A549 (cell line): ENCODE measurements at regions not wholly inside any gene's neighbourhood (a gene's known extent, or its start where the extent isn't known, plus 50 kb on each side); places are given as distances from the start of the nearest gene placed in this dataset.

Source experiments
- ATAC-seq, 2 experiments: fragments of 200-7000 bp in 1 of 2; fragments of >200 bp in 1 of 2; cut with Nextera tagmentation in 1 of 2; cut with Tn5 transposase in 1 of 2; 3 replicates each; pipeline versions ENCODE4 v1.8.0 to v1.9.1; 2018 to 2020; ENCODE audit warnings: mild to moderate bottlenecking in 1 of 2, moderate library complexity in 1 of 2
- CTCF ChIA-PET: fragments of 300-600 bp; sonication (Branson Sonifier 250); formaldehyde crosslinking; extraction: SDS; loops from one replicate; lab custom pipeline; 2021; ENCODE audit warnings: antibody characterized with exemption, inconsistent platforms; lab: Yijun Ruan, JAX
- POLR2A ChIA-PET: fragments of 350-600 bp; formaldehyde crosslinking; extraction: SDS; loops from one replicate; lab custom pipeline; 2021; ENCODE audit warnings: antibody characterized with exemption, inconsistent platforms; lab: Yijun Ruan, JAX
- DNase-seq, 2 experiments: peaks; one replicate each; pipeline versions ENCODE4 v3.0.0 to v3.0.0-alpha.2; 2011 to 2016; ENCODE audit warnings: low read depth in 1 of 2, low spot score in 1 of 2
- FAIRE-seq: peaks from 2 replicates; lab custom pipeline; 2011; peaks lifted over from hg19 to GRCh38; lab: Jason Lieb, UNC
- H3K27ac ChIP-seq, 2 experiments: fragments of >200 bp; sonication (Bioruptor Twin); formaldehyde crosslinking; 3 replicates each; pipeline ENCODE4 v1.5.1; 2016 to 2017
- H3K4me1 ChIP-seq: fragments of >200 bp; sonication (Bioruptor Twin); formaldehyde crosslinking; 3 replicates; pipeline ENCODE4 v1.6.1; 2016
- H3K4me2 ChIP-seq: fragments of >200 bp; sonication (Bioruptor Twin); formaldehyde crosslinking; 3 replicates; pipeline ENCODE4 v1.6.1; 2016
- H3K4me3 ChIP-seq: fragments of >200 bp; sonication (Bioruptor Twin); formaldehyde crosslinking; 3 replicates; pipeline ENCODE4 v1.5.1; 2016
- H3K9me3 ChIP-seq: fragments of >200 bp; sonication (Bioruptor Twin); formaldehyde crosslinking; 3 replicates; pipeline ENCODE4 v1.6.1; 2016
- ATOH8 ChIP-seq: fragments of 250-450 bp; sonication (Bioruptor Pico); IDR thresholded peaks from 2 replicates; pipeline ENCODE4 v1.5.0; 2020; ENCODE audit warnings: low read depth, mild to moderate bottlenecking, moderate library complexity
- BCL3 ChIP-seq: fragments of >200 bp; sonication (Bioruptor Twin); formaldehyde crosslinking; IDR thresholded peaks from 3 replicates; pipeline ENCODE4 v1.6.1; 2016
- BHLHE40 ChIP-seq: IDR thresholded peaks from 2 replicates; pipeline ENCODE4 v1.6.1; 2012; ENCODE audit warnings: low read depth, low read length, inconsistent platforms
- CBX2 ChIP-seq: fragments of 200-600 bp; sonication (generic); IDR thresholded peaks from 2 replicates; pipeline ENCODE4 v1.6.1; 2016; ENCODE audit warnings: low read depth, mild to moderate bottlenecking, borderline replicate concordance
- CEBPB ChIP-seq, 2 experiments: fragments of >200 bp in 1 of 2; sonication (Bioruptor Twin) in 1 of 2; formaldehyde crosslinking in 1 of 2; IDR thresholded peaks; 2 replicates each; pipeline ENCODE4 v1.6.1; 2012 to 2016
- EP300 ChIP-seq, 2 experiments: fragments of >200 bp; sonication (Bioruptor Twin); formaldehyde crosslinking; IDR thresholded peaks; 2 replicates in 1 of 2; 3 replicates in 1 of 2; pipeline ENCODE4 v1.6.1; 2016 to 2017
- ESRRA ChIP-seq: fragments of 150-350 bp; IDR thresholded peaks from 2 replicates; pipeline ENCODE4 v1.6.1; 2014; ENCODE audit warnings: mild to moderate bottlenecking, low read length, borderline replicate concordance
- FOSB ChIP-seq: fragments of 250-450 bp; sonication (Bioruptor Pico); IDR thresholded peaks from 2 replicates; pipeline ENCODE4 v1.5.0; 2020; ENCODE audit warnings: mild to moderate bottlenecking, moderate library complexity
- HEYL ChIP-seq: fragments of 250-450 bp; sonication (Bioruptor Pico); IDR thresholded peaks from 2 replicates; pipeline ENCODE4 v1.8.0; 2021; ENCODE audit warnings: mild to moderate bottlenecking, moderate library complexity
- HOXB13 ChIP-seq: fragments of 250-450 bp; sonication (Bioruptor Pico); IDR thresholded peaks from 2 replicates; pipeline ENCODE4 v1.5.0; 2020; ENCODE audit warnings: low read depth, mild to moderate bottlenecking, moderate library complexity
- HOXB5 ChIP-seq: fragments of 250-450 bp; sonication (Bioruptor Pico); IDR thresholded peaks from 2 replicates; pipeline ENCODE4 v1.5.0; 2020; ENCODE audit warnings: mild to moderate bottlenecking, moderate library complexity
- KDM1A ChIP-seq: fragments of 200-600 bp; sonication (generic); IDR thresholded peaks from 2 replicates; pipeline ENCODE4 v1.6.1; 2016; ENCODE audit warnings: low read depth, mild to moderate bottlenecking
- MAFK ChIP-seq: fragments of 450-650 bp; IDR thresholded peaks from 2 replicates; pipeline ENCODE4 v1.6.1; 2014; ENCODE audit not compliant: partially characterized antibody
- MAX ChIP-seq: IDR thresholded peaks from 2 replicates; pipeline ENCODE4 v1.6.1; 2012
- NFE2L2 ChIP-seq: fragments of 150-350 bp; conservative IDR thresholded peaks from 2 replicates; pipeline ENCODE4 v1.6.1; 2014; ENCODE audit warnings: low read length
- NR3C1 ChIP-seq: fragments of >200 bp; sonication (Bioruptor Twin); formaldehyde crosslinking; IDR thresholded peaks from 3 replicates; pipeline ENCODE4 v1.6.1; 2017
- PBX3 ChIP-seq: IDR thresholded peaks from 2 replicates; pipeline ENCODE4 v1.6.1; 2012
- PHF8 ChIP-seq: fragments of 200-600 bp; sonication (generic); IDR thresholded peaks from 2 replicates; pipeline ENCODE4 v1.6.1; 2016; ENCODE audit warnings: low read depth, mild to moderate bottlenecking, antibody characterized with exemption, moderate library complexity, borderline replicate concordance
- POLR2A ChIP-seq: IDR thresholded peaks from 2 replicates; pipeline ENCODE4 v1.6.1; 2012; ENCODE audit warnings: mild to moderate bottlenecking, low read length
- RAD21 ChIP-seq, 2 experiments: fragments of >200 bp in 1 of 2; sonication (Bioruptor Twin) in 1 of 2; formaldehyde crosslinking in 1 of 2; IDR thresholded peaks in 1 of 2; conservative IDR thresholded peaks in 1 of 2; 2 replicates in 1 of 2; 3 replicates in 1 of 2; pipeline ENCODE4 v1.6.1; 2012 to 2018; ENCODE audit warnings: inconsistent platforms in 1 of 2
- RCOR1 ChIP-seq: fragments of 150-350 bp; IDR thresholded peaks from 2 replicates; pipeline ENCODE4 v1.6.1; 2014; ENCODE audit warnings: antibody characterized with exemption, low read length, low read depth
- RNF2 ChIP-seq: fragments of 200-600 bp; sonication (generic); IDR thresholded peaks from 2 replicates; pipeline ENCODE4 v1.6.1; 2016; ENCODE audit warnings: low read depth, mild to moderate bottlenecking, antibody characterized with exemption, moderate library complexity, borderline replicate concordance
- SREBF2 ChIP-seq: fragments of 450-650 bp; IDR thresholded peaks from 2 replicates; pipeline ENCODE4 v1.6.1; 2014; ENCODE audit warnings: mild to moderate bottlenecking, moderate library complexity
- ZC3H11A ChIP-seq: fragments of 450-650 bp; IDR thresholded peaks from 2 replicates; pipeline ENCODE4 v1.6.1; 2014; ENCODE audit warnings: antibody characterized with exemption, mild to moderate bottlenecking
- WGBS: methylation state at CpG from one replicate; pipeline ENCODE4 v1.1.6; 2017; ENCODE audit errors: missing lambda C conversion rate; 5-methylcytosine and 5-hydroxymethylcytosine counted together

GRCh38 chr13:103557878-103558277, 491.7 kb upstream of the SLC10A2 start:
- no peak overlapping the region for H3K4me2 ChIP-seq
- DNase-seq: no peak
- 82% methylated on average over 2 of the region's 2 CpGs for WGBS
- FAIRE-seq: no peak
- TF ChIP-seq MAX: no peak
- no peak for TF ChIP-seq RNF2
- TF ChIP-seq CBX2: no peak
- TF ChIP-seq NFE2L2: no peak
- TF ChIP-seq SREBF2: no peak
- TF ChIP-seq BHLHE40: no peak
- no peak for TF ChIP-seq HEYL (CRISPR knock-in tag)
- no peak for TF ChIP-seq HOXB13 (CRISPR knock-in tag)
- TF ChIP-seq KDM1A: no peak
- no peak for TF ChIP-seq EP300 (IDR thresholded peaks at IDR 0.05)
- no peak for TF ChIP-seq ESRRA
- no peak overlapping the region for H3K27ac ChIP-seq
- POLR2A ChIA-PET: no interaction called here
- H3K4me1 ChIP-seq: no peaks in the 10 kb centered on the region
- no peak overlapping the region for H3K4me3 ChIP-seq
- ATAC-seq: no peak
- peaks cover 8% of the 10 kb centered on the region; the same call in 1 of the 3 replicates for H3K9me3 ChIP-seq
- CTCF ChIA-PET: no interaction called here

- CTCF ChIA-PET: no interaction called here
- 93% methylated on average over 2 of the region's 2 CpGs for WGBS
- ATAC-seq: no peak
Observed at GRCh38 chr13:103556681-103557080, 490.5 kb upstream of the SLC10A2 start.

More at GRCh38 chr13:103556681-103557080, 490.5 kb upstream of the SLC10A2 start:
- POLR2A ChIA-PET: no interaction called here
- Histone ChIP-seq H3K27ac (no peak overlapping the region), H3K9me3 (no peaks in the 10 kb centered on the region)
- FAIRE-seq: no peak
- DNase-seq: no peak
- TF ChIP-seq CEBPB (IDR thresholded peaks at IDR 0.05): no peak
- no peak for TF ChIP-seq NR3C1
- no peak for TF ChIP-seq PBX3
- no peak for TF ChIP-seq POLR2A
- TF ChIP-seq RNF2: no peak
- TF ChIP-seq FOSB (CRISPR knock-in tag): no peak
- TF ChIP-seq BCL3: no peak
- TF ChIP-seq HOXB5 (CRISPR knock-in tag): no peak
- TF ChIP-seq ZC3H11A: no peak
- no peak for TF ChIP-seq ATOH8
- no peak for TF ChIP-seq RAD21 (conservative IDR thresholded peaks at IDR 0.05 in 1 of 2, IDR thresholded peaks at IDR 0.05 in 1 of 2)
- no peak for TF ChIP-seq MAX
- TF ChIP-seq MAFK: no peak
- TF ChIP-seq RCOR1: no peak
- no peak for TF ChIP-seq SREBF2
- no peak for TF ChIP-seq PHF8
- TF ChIP-seq, all 56 proteins: peak for 0
- no peak overlapping the region for H3K4me2 ChIP-seq
- no peaks in the 10 kb centered on the region for H3K4me1 ChIP-seq
- no peak overlapping the region for H3K4me3 ChIP-seq
